ENCODE measurements at regions not wholly inside any gene's neighbourhood (a gene's known extent, or its start where the extent isn't known, plus 50 kb on each side); places are given as distances from the start of the nearest gene placed in this dataset.

GRCh38 chrX:121853762-121854613, 806.6 kb downstream of the GLUD2 start:
- TF ChIP-seq CTCF (IDR thresholded peaks at IDR 0.05; ENCODE audit: control extremely low read depth, extremely low read depth, low read depth, missing control alignments), result no peak
- ChIA-PET CTCF (no interaction called here), POLR2A (no interaction called here)
- no peak for DNase-seq (ENCODE audit: extremely low spot score)

- TF ChIP-seq CTCF (IDR thresholded peaks at IDR 0.05; ENCODE audit: control extremely low read depth, extremely low read depth, low read depth, missing control alignments), result no peak
- no peak for DNase-seq (ENCODE audit: extremely low spot score)
- CTCF ChIA-PET, result no interaction called here
- POLR2A ChIA-PET, result no interaction called here
Measured at GRCh38 chrX:121854614-121854911, 807.2 kb downstream of the GLUD2 start.

- no peak for DNase-seq (ENCODE audit: extremely low spot score)
- ChIA-PET CTCF (no interaction called here), POLR2A (no interaction called here)
- no peak for TF ChIP-seq CTCF (IDR thresholded peaks at IDR 0.05; ENCODE audit: control extremely low read depth, extremely low read depth, low read depth, missing control alignments)
Measured at GRCh38 chrX:121858867-121859647, 811.6 kb downstream of the GLUD2 start.

GRCh38 chrX:121863976-121864375, 816.6 kb downstream of the GLUD2 start:
- DNase-seq (ENCODE audit: extremely low spot score), result no peak
- no peak for TF ChIP-seq CTCF (IDR thresholded peaks at IDR 0.05; ENCODE audit: control extremely low read depth, extremely low read depth, low read depth, missing control alignments)
- ChIA-PET CTCF (no interaction called here), POLR2A (no interaction called here)

- no peak for DNase-seq (ENCODE audit: extremely low spot score)
- no peak for TF ChIP-seq CTCF (IDR thresholded peaks at IDR 0.05; ENCODE audit: control extremely low read depth, extremely low read depth, low read depth, missing control alignments)
- ChIA-PET CTCF (no interaction called here), POLR2A (no interaction called here)
Measured at GRCh38 chrX:121864561-121864960, 817.2 kb downstream of the GLUD2 start.

GRCh38 chrX:121869876-121870477, 822.6 kb downstream of the GLUD2 start:
- ChIA-PET CTCF (no interaction called here), POLR2A (no interaction called here)
- no peak for TF ChIP-seq CTCF (IDR thresholded peaks at IDR 0.05; ENCODE audit: control extremely low read depth, extremely low read depth, low read depth, missing control alignments)
- DNase-seq (ENCODE audit: extremely low spot score), result no peak
